K562 (cell line): ENCODE measurements at regions not wholly inside any gene's neighbourhood (a gene's known extent, or its start where the extent isn't known, plus 50 kb on each side); places are given as distances from the start of the nearest gene placed in this dataset.

Source experiments
- RFX5 ChIP-seq: IDR thresholded peaks from 2 replicates; pipeline ENCODE4 v1.6.1; 2011; ENCODE audit warnings: low read depth, mild to moderate bottlenecking, improper control_type of control experiment, low read length
- ZNF785 ChIP-seq: fragments of 250-450 bp; sonication (Bioruptor Pico); IDR thresholded peaks from 2 replicates; pipeline ENCODE4 v1.4.0; 2020; ENCODE audit warnings: mild to moderate bottlenecking
- TF ChIP-seq, protein P1 (sequence below): fragments of 450-650 bp; IDR thresholded peaks from 2 replicates; pipeline ENCODE4 v1.6.1; 2016
- TF ChIP-seq, protein P2 (sequence below): sonication (generic); formaldehyde crosslinking; IDR thresholded peaks from 2 replicates; pipeline ENCODE4 v1.5.0; 2020; ENCODE audit warnings: missing genetic modification reagents
- TF ChIP-seq, protein P3 (sequence below), 3 experiments: IDR thresholded peaks in 2 of 3; conservative IDR thresholded peaks in 1 of 3; 2 replicates each; pipeline ENCODE4 v1.5.1; 2011 to 2012; ENCODE audit warnings: low read length in 3 of 3, mild to moderate bottlenecking in 3 of 3, control low read depth in 2 of 3, improper control_type of control experiment in 1 of 3, inconsistent platforms in 1 of 3, low read depth in 1 of 3, mixed read lengths in 1 of 3, moderate library complexity in 1 of 3; ENCODE audit not compliant: insufficient read depth in 2 of 3

- TF ChIP-seq RFX5 (no peak), ZNF785 (no peak)
- TF ChIP-seq, protein P1, sequence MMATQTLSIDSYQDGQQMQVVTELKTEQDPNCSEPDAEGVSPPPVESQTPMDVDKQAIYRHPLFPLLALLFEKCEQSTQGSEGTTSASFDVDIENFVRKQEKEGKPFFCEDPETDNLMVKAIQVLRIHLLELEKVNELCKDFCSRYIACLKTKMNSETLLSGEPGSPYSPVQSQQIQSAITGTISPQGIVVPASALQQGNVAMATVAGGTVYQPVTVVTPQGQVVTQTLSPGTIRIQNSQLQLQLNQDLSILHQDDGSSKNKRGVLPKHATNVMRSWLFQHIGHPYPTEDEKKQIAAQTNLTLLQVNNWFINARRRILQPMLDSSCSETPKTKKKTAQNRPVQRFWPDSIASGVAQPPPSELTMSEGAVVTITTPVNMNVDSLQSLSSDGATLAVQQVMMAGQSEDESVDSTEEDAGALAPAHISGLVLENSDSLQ: no peak
- TF ChIP-seq, protein P2, sequence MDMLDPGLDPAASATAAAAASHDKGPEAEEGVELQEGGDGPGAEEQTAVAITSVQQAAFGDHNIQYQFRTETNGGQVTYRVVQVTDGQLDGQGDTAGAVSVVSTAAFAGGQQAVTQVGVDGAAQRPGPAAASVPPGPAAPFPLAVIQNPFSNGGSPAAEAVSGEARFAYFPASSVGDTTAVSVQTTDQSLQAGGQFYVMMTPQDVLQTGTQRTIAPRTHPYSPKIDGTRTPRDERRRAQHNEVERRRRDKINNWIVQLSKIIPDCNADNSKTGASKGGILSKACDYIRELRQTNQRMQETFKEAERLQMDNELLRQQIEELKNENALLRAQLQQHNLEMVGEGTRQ (CRISPR knock-in tag): no peak
- TF ChIP-seq, protein P3, sequence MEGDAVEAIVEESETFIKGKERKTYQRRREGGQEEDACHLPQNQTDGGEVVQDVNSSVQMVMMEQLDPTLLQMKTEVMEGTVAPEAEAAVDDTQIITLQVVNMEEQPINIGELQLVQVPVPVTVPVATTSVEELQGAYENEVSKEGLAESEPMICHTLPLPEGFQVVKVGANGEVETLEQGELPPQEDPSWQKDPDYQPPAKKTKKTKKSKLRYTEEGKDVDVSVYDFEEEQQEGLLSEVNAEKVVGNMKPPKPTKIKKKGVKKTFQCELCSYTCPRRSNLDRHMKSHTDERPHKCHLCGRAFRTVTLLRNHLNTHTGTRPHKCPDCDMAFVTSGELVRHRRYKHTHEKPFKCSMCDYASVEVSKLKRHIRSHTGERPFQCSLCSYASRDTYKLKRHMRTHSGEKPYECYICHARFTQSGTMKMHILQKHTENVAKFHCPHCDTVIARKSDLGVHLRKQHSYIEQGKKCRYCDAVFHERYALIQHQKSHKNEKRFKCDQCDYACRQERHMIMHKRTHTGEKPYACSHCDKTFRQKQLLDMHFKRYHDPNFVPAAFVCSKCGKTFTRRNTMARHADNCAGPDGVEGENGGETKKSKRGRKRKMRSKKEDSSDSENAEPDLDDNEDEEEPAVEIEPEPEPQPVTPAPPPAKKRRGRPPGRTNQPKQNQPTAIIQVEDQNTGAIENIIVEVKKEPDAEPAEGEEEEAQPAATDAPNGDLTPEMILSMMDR (IDR thresholded peaks at IDR 0.05 in 2 of 3, conservative IDR thresholded peaks at IDR 0.05 in 1 of 3; ENCODE audit: insufficient read depth in 2 of 3, low read depth in 1 of 3, low read length in 3 of 3): no peak
Observed at GRCh38 chr7:10888861-10889260, 84.8 kb upstream of the PHF14 start.
